GM23338 (cell line): ENCODE measurements at regions not wholly inside any gene's neighbourhood (a gene's known extent, or its start where the extent isn't known, plus 50 kb on each side); places are given as distances from the start of the nearest gene placed in this dataset.

Source experiments
- ATAC-seq: fragments of 200-7000 bp; cut with Tn5 transposase; 3 replicates; pipeline ENCODE4 v1.9.1; 2020
- DNase-seq: peaks from one replicate; pipeline ENCODE4 v3.0.0-alpha.2; 2015; ENCODE audit warnings: low spot score
- H2AFZ ChIP-seq: fragments of 200-600 bp; sonication (generic); 2 replicates; pipeline ENCODE4 v1.8.0; 2016; ENCODE audit warnings: antibody characterized with exemption, mild to moderate bottlenecking, moderate library complexity
- H3F3A ChIP-seq: fragments of 200-600 bp; sonication (generic); replicated peaks from 2 replicates; pipeline ENCODE4 v1.8.0; 2017; ENCODE audit warnings: antibody characterized with exemption, mixed run types, low read depth
- H3K27ac ChIP-seq: fragments of 200-600 bp; sonication (generic); 2 replicates; pipeline ENCODE4 v1.6.1; 2016; ENCODE audit warnings: low read depth
- H3K27me3 ChIP-seq: fragments of 200-600 bp; sonication (generic); 2 replicates; pipeline ENCODE4 v1.8.0; 2016; ENCODE audit warnings: mild to moderate bottlenecking, mixed run types, moderate library complexity; ENCODE audit not compliant: insufficient read depth
- H3K36me3 ChIP-seq: fragments of 200-600 bp; sonication (generic); 2 replicates; pipeline ENCODE4 v1.8.0; 2016; ENCODE audit warnings: mild to moderate bottlenecking; ENCODE audit not compliant: insufficient read depth
- H3K4me1 ChIP-seq: fragments of 200-600 bp; sonication (generic); 2 replicates; pipeline ENCODE4 v1.8.0; 2016; ENCODE audit warnings: mild to moderate bottlenecking, moderate library complexity; ENCODE audit not compliant: insufficient read depth
- H3K4me2 ChIP-seq: fragments of 200-600 bp; sonication (generic); 2 replicates; pipeline ENCODE4 v1.7.1; 2017; ENCODE audit warnings: mixed run types
- H3K4me3 ChIP-seq: fragments of 200-600 bp; sonication (generic); 2 replicates; pipeline ENCODE4 v1.6.1; 2016; ENCODE audit warnings: mixed run types
- H3K79me2 ChIP-seq: fragments of 200-600 bp; sonication (generic); replicated peaks from 2 replicates; pipeline ENCODE4 v1.8.0; 2017; ENCODE audit warnings: mild to moderate bottlenecking; ENCODE audit not compliant: insufficient read depth
- H3K9me2 ChIP-seq: fragments of 200-600 bp; sonication (generic); 2 replicates; pipeline ENCODE4 v1.8.0; 2017; ENCODE audit not compliant: insufficient read depth
- H4K20me1 ChIP-seq: fragments of 200-600 bp; sonication (generic); replicated peaks from 2 replicates; pipeline ENCODE4 v1.8.0; 2017; ENCODE audit warnings: mild to moderate bottlenecking; ENCODE audit not compliant: insufficient read depth
- H3K27ac Mint-ChIP-seq: 2 replicates; pipeline ENCODE4 v1.8.0; 2020; ENCODE audit warnings: inconsistent platforms, mild to moderate bottlenecking, moderate library complexity, mixed read lengths
- H3K27me3 Mint-ChIP-seq: 3 replicates; pipeline ENCODE4 v1.8.0; 2022; ENCODE audit warnings: low read depth, mild to moderate bottlenecking, moderate library complexity, mixed read lengths, inconsistent platforms; ENCODE audit not compliant: insufficient read depth, poor library complexity
- H3K36me3 Mint-ChIP-seq: 3 replicates; pipeline ENCODE4 v1.8.0; 2021; ENCODE audit warnings: low read depth, mild to moderate bottlenecking, inconsistent platforms, moderate library complexity, mixed read lengths
- H3K4me1 Mint-ChIP-seq: 3 replicates; pipeline ENCODE4 v1.8.0; 2020; ENCODE audit warnings: mild to moderate bottlenecking, inconsistent platforms, mixed read lengths
- H3K4me3 Mint-ChIP-seq: 3 replicates; pipeline ENCODE4 v1.8.0; 2021; ENCODE audit warnings: moderate library complexity, mild to moderate bottlenecking, inconsistent platforms, mixed read lengths
- H3K9me3 Mint-ChIP-seq: 3 replicates; pipeline ENCODE4 v1.8.0; 2020; ENCODE audit warnings: moderate library complexity, mild to moderate bottlenecking, inconsistent platforms, mixed read lengths
- CREB1 ChIP-seq: fragments of 250-450 bp; sonication (Bioruptor Pico); IDR thresholded peaks from 2 replicates; pipeline ENCODE4 v1.5.0; 2020; ENCODE audit warnings: low read depth, mild to moderate bottlenecking, moderate library complexity
- ETS1 ChIP-seq: IDR thresholded peaks from 2 replicates; pipeline ENCODE4 v1.6.1; 2016; ENCODE audit warnings: antibody characterized with exemption
- EZH2 ChIP-seq: fragments of 200-600 bp; sonication (generic); IDR thresholded peaks from one replicate; pipeline ENCODE4 v1.8.0; 2017; ENCODE audit warnings: antibody characterized with exemption, mild to moderate bottlenecking, low read depth; ENCODE audit not compliant: unreplicated experiment
- EZH2phosphoT487 ChIP-seq: fragments of 200-600 bp; sonication (generic); IDR thresholded peaks from one replicate; pipeline ENCODE4 v1.8.1; 2018; ENCODE audit warnings: antibody characterized with exemption; ENCODE audit not compliant: unreplicated experiment
- JUNB ChIP-seq: IDR thresholded peaks from one replicate; pipeline ENCODE4 v1.6.1; 2016; ENCODE audit warnings: antibody characterized with exemption; ENCODE audit not compliant: unreplicated experiment
- NANOG ChIP-seq: IDR thresholded peaks from 2 replicates; pipeline ENCODE4 v1.6.1; 2016; ENCODE audit warnings: antibody characterized with exemption, borderline replicate concordance
- POLR2AphosphoS5 ChIP-seq: IDR thresholded peaks from 2 replicates; pipeline ENCODE4 v1.6.1; 2016; ENCODE audit warnings: antibody characterized with exemption, low read depth
- STAT1 ChIP-seq: IDR thresholded peaks from one replicate; pipeline ENCODE4 v1.6.1; 2016; ENCODE audit warnings: antibody characterized with exemption; ENCODE audit not compliant: unreplicated experiment
- ZNF331 ChIP-seq: fragments of 250-450 bp; sonication (Bioruptor Pico); IDR thresholded peaks from 2 replicates; pipeline ENCODE4 v1.5.0; 2020; ENCODE audit warnings: low read depth, mild to moderate bottlenecking, moderate library complexity
- ZNF462 ChIP-seq: fragments of 250-450 bp; sonication (Bioruptor Pico); IDR thresholded peaks from 2 replicates; pipeline ENCODE4 v1.5.0; 2020; ENCODE audit warnings: mild to moderate bottlenecking, moderate library complexity
- TF ChIP-seq, protein P1 (sequence below), 2 experiments: fragments of 200-600 bp in 1 of 2; sonication (generic) in 1 of 2; conservative IDR thresholded peaks; 2 replicates each; pipeline versions ENCODE4 v1.5.1 to v1.6.1; 2016 to 2017; ENCODE audit warnings: antibody characterized with exemption in 2 of 2, low read depth in 2 of 2, mild to moderate bottlenecking in 2 of 2, moderate library complexity in 1 of 2

GRCh38 chr19:29075149-29075548 is 137.8 kb downstream of the UQCRFS1 start (continued):
- TF ChIP-seq, protein P1, sequence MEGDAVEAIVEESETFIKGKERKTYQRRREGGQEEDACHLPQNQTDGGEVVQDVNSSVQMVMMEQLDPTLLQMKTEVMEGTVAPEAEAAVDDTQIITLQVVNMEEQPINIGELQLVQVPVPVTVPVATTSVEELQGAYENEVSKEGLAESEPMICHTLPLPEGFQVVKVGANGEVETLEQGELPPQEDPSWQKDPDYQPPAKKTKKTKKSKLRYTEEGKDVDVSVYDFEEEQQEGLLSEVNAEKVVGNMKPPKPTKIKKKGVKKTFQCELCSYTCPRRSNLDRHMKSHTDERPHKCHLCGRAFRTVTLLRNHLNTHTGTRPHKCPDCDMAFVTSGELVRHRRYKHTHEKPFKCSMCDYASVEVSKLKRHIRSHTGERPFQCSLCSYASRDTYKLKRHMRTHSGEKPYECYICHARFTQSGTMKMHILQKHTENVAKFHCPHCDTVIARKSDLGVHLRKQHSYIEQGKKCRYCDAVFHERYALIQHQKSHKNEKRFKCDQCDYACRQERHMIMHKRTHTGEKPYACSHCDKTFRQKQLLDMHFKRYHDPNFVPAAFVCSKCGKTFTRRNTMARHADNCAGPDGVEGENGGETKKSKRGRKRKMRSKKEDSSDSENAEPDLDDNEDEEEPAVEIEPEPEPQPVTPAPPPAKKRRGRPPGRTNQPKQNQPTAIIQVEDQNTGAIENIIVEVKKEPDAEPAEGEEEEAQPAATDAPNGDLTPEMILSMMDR (conservative IDR thresholded peaks at IDR 0.05; ENCODE audit: low read depth in 2 of 2): no peak
- no peak for TF ChIP-seq EZH2phosphoT487
- no peak for TF ChIP-seq JUNB
- no peak for TF ChIP-seq ZNF331 (CRISPR knock-in tag)
- no peak for TF ChIP-seq NANOG

DNA sequence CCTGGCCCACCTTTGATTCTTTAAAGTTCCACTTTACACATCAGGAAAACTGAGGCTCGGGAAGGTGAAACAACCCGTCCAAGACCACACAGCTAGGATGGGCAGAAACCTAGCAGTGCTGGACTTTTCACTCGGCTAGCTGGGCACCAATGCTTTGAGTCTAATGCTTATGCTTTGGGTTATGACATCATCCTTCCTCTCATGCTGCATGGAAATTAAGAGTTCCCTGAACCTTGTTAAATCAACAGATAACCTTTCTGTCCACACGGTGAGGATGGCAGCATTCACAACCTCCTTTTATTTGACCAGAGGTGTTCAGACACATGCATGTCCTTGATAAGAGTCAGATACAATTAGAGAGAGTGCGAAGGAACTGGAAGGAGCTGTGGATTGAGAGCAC is 138.4 kb downstream of the UQCRFS1 start:
- Histone ChIP-seq H3K79me2 (no peaks in the 10 kb centered on the region), H3F3A (no peaks in the 10 kb centered on the region), H3K36me3 (no peaks in the 10 kb centered on the region), H3K9me2 (no peaks in the 10 kb centered on the region), H3K27ac (no peak overlapping the region), H3K4me3 (no peak overlapping the region), H4K20me1 (no peaks in the 10 kb centered on the region), H3K4me2 (no peak overlapping the region), H3K27me3 (no peaks in the 10 kb centered on the region), H3K4me1 (peaks cover 13% of the 10 kb centered on the region), H2AFZ (no peak overlapping the region)
- no peak overlapping the region for H3K27ac Mint-ChIP-seq
- H3K4me3 Mint-ChIP-seq: no peak overlapping the region
- peaks cover 3% of the 10 kb centered on the region; the same call in 2 of the 3 replicates for H3K9me3 Mint-ChIP-seq
- no peak for DNase-seq
- ATAC-seq: no peak
- H3K27me3 Mint-ChIP-seq: no peaks in the 10 kb centered on the region
- TF ChIP-seq STAT1 (no peak), ZNF462 (CRISPR knock-in tag) (no peak), ZNF331 (CRISPR knock-in tag) (no peak), POLR2AphosphoS5 (no peak), CREB1 (CRISPR knock-in tag) (no peak), ETS1 (no peak), NANOG (no peak), EZH2phosphoT487 (no peak), JUNB (no peak), EZH2 (no peak)
- TF ChIP-seq, protein P1 (conservative IDR thresholded peaks at IDR 0.05; ENCODE audit: low read depth in 2 of 2): no peak
- H3K4me1 Mint-ChIP-seq: peaks cover 16% of the 10 kb centered on the region
- no peaks in the 10 kb centered on the region for H3K36me3 Mint-ChIP-seq
